PC-3 (cell line): ENCODE measurements at regions not wholly inside any gene's neighbourhood (a gene's known extent, or its start where the extent isn't known, plus 50 kb on each side); places are given as distances from the start of the nearest gene placed in this dataset.

ENCODE experiments used
- ATAC-seq: fragments of 200-7000 bp; cut with Tn5 transposase; 2 replicates; pipeline ENCODE4 v1.9.1; 2020; ENCODE audit warnings: mild to moderate bottlenecking, moderate library complexity
- BruUV-seq: library from RNA; stranded (reverse); fragments of 400-500 nt; replicated peaks from 2 replicates; lab custom pipeline; 2021; lab: Mats Ljungman, UMichigan
- CTCF ChIA-PET: fragments of 300-600 bp; sonication (Branson Sonifier 250); formaldehyde crosslinking; loops from one replicate; lab custom pipeline; 2022; ENCODE audit warnings: antibody characterized with exemption; lab: Charles Lee
- POLR2A ChIA-PET: fragments of 300-600 bp; sonication (Branson Sonifier 250); formaldehyde crosslinking; loops from one replicate; lab custom pipeline; 2022; ENCODE audit warnings: antibody characterized with exemption; ENCODE audit not compliant: unreplicated experiment; lab: Charles Lee
- DNase-seq: peaks from one replicate; pipeline ENCODE4 v3.0.0-alpha.2; 2015
- H2AFZ ChIP-seq: fragments of 300-600 bp; sonication (generic); 2 replicates; pipeline ENCODE4 v1.6.0; 2016; ENCODE audit warnings: antibody characterized with exemption, low read length
- H3F3A ChIP-seq: fragments of 300-600 bp; sonication (generic); one replicate; pipeline ENCODE4 v1.6.0; 2017; ENCODE audit warnings: antibody characterized with exemption, low read length, control low read depth, mild to moderate bottlenecking; ENCODE audit not compliant: unreplicated experiment
- H3K27ac ChIP-seq: fragments of 300-600 bp; sonication (generic); 2 replicates; pipeline ENCODE4 v1.5.1; 2016; ENCODE audit warnings: mild to moderate bottlenecking, low read length
- H3K27me3 ChIP-seq: fragments of 300-600 bp; sonication (generic); 2 replicates; pipeline ENCODE4 v1.6.1; 2016; ENCODE audit warnings: low read length, mixed read lengths
- H3K36me3 ChIP-seq: fragments of 300-600 bp; sonication (generic); 2 replicates; pipeline ENCODE4 v1.6.1; 2016; ENCODE audit warnings: low read depth, mixed run types, low read length, mixed read lengths
- H3K4me1 ChIP-seq: fragments of 300-600 bp; sonication (generic); 2 replicates; pipeline ENCODE4 v1.5.1; 2016; ENCODE audit warnings: low read length; ENCODE audit not compliant: insufficient read depth
- H3K4me2 ChIP-seq: fragments of 300-600 bp; sonication (generic); 2 replicates; pipeline ENCODE4 v1.6.0; 2016; ENCODE audit warnings: low read length
- H3K4me3 ChIP-seq: fragments of 300-600 bp; sonication (generic); 2 replicates; pipeline ENCODE4 v1.5.1; 2016; ENCODE audit warnings: mild to moderate bottlenecking, low read length, mixed read lengths
- H3K79me2 ChIP-seq: fragments of 300-600 bp; sonication (generic); 2 replicates; pipeline ENCODE4 v1.6.1; 2017; ENCODE audit warnings: low read length, mixed read lengths
- H3K9ac ChIP-seq: fragments of 300-600 bp; sonication (generic); 2 replicates; pipeline ENCODE4 v1.6.0; 2016; ENCODE audit warnings: mild to moderate bottlenecking, low read length
- H3K9me2 ChIP-seq: fragments of 300-600 bp; sonication (generic); replicated peaks from 2 replicates; pipeline ENCODE4 v1.6.1; 2016; ENCODE audit warnings: mixed run types, low read length, mixed read lengths
- H3K9me3 ChIP-seq: fragments of 300-600 bp; sonication (generic); 2 replicates; pipeline ENCODE4 v1.6.1; 2016; ENCODE audit warnings: low read length, mixed read lengths
- H4K20me1 ChIP-seq: fragments of 300-600 bp; sonication (generic); 2 replicates; pipeline ENCODE4 v1.6.1; 2016; ENCODE audit warnings: low read length, mixed read lengths
- EZH2 ChIP-seq: fragments of 300-600 bp; sonication (generic); IDR thresholded peaks from one replicate; pipeline ENCODE4 v1.6.1; 2017; ENCODE audit warnings: antibody characterized with exemption, mild to moderate bottlenecking, low read length; ENCODE audit not compliant: unreplicated experiment
- EZH2phosphoT487 ChIP-seq: fragments of 300-600 bp; sonication (generic); IDR thresholded peaks from 2 replicates; pipeline ENCODE4 v1.6.1; 2018; ENCODE audit warnings: mild to moderate bottlenecking, antibody characterized with exemption, low read length, borderline replicate concordance
- intact Hi-C: fragments of 100-400 bp; cut with micrococcal nuclease; formaldehyde crosslinking; loops from 2 replicates; pipeline ENCODE4 v1.9.0; 2023
- TF ChIP-seq, protein P1 (sequence below): fragments of 300-600 bp; sonication (generic); conservative IDR thresholded peaks from 2 replicates; pipeline ENCODE4 v1.5.1; 2017; ENCODE audit warnings: antibody characterized with exemption, low read depth, mild to moderate bottlenecking, low read length

DNA sequence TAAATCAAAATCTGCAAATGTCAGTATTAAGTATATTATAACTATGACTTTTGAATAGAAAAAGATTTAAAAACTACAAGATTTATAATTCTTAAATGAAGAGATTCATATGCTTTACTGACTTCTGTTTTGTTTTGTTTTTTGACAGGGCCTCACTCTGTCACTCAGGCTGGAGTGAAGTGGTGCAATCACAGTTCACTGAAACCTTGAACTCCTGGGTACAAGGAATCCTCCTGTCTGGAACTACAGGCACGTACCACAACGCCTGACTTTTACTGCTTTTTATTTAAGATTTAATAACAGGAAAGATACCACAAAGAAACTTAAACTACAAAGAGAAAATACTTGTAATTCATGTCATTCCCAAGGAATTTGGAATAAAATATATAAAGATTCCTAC, 940.2 kb upstream of the CITED2 start:
- TF ChIP-seq EZH2: no peak
- TF ChIP-seq EZH2phosphoT487: no peak
- TF ChIP-seq, protein P1, sequence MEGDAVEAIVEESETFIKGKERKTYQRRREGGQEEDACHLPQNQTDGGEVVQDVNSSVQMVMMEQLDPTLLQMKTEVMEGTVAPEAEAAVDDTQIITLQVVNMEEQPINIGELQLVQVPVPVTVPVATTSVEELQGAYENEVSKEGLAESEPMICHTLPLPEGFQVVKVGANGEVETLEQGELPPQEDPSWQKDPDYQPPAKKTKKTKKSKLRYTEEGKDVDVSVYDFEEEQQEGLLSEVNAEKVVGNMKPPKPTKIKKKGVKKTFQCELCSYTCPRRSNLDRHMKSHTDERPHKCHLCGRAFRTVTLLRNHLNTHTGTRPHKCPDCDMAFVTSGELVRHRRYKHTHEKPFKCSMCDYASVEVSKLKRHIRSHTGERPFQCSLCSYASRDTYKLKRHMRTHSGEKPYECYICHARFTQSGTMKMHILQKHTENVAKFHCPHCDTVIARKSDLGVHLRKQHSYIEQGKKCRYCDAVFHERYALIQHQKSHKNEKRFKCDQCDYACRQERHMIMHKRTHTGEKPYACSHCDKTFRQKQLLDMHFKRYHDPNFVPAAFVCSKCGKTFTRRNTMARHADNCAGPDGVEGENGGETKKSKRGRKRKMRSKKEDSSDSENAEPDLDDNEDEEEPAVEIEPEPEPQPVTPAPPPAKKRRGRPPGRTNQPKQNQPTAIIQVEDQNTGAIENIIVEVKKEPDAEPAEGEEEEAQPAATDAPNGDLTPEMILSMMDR: no peak
- no peak overlapping the region for H3K4me3 ChIP-seq
- no peak overlapping the region for H3K9ac ChIP-seq
- H3K9me2 ChIP-seq: no peaks in the 10 kb centered on the region
- no peak overlapping the region for H2AFZ ChIP-seq
- DNase-seq (no peak), ATAC-seq (no peak)
- intact Hi-C loops: no loop called here
- CTCF ChIA-PET: interaction anchor here (0.6 kb wide), 1 partner anchor 607 kb away, joined by 5 read pairs; no protein-coding TSS in a partner anchor
- H4K20me1 ChIP-seq: no peaks in the 10 kb centered on the region
- no TSS peak for BruUV-seq
- H3K4me1 ChIP-seq: 0 out of 2 replicates have a peak, but pooled peaks cover 3% of the 10 kb centered on the region
- no peaks in the 10 kb centered on the region for H3K27me3 ChIP-seq
- no peak overlapping the region for H3K27ac ChIP-seq
- no peaks in the 10 kb centered on the region for H3K79me2 ChIP-seq
- H3F3A ChIP-seq: no peaks in the 10 kb centered on the region
- H3K4me2 ChIP-seq: no peak overlapping the region
- H3K36me3 ChIP-seq: no peaks in the 10 kb centered on the region
- POLR2A ChIA-PET: no interaction called here
- H3K9me3 ChIP-seq: no peaks in the 10 kb centered on the region

- no peak for ATAC-seq
- Histone ChIP-seq H3K4me3 (no peak overlapping the region), H3K36me3 (no peaks in the 10 kb centered on the region), H3K9ac (no peak overlapping the region), H3K27ac (no peak overlapping the region), H4K20me1 (no peaks in the 10 kb centered on the region), H3F3A (no peaks in the 10 kb centered on the region), H3K79me2 (no peaks in the 10 kb centered on the region), H3K9me2 (no peaks in the 10 kb centered on the region), H2AFZ (no peak overlapping the region), H3K4me2 (no peak overlapping the region), H3K9me3 (no peaks in the 10 kb centered on the region), H3K4me1 (no peaks in the 10 kb centered on the region), H3K27me3 (no peaks in the 10 kb centered on the region)
- no peak for DNase-seq
- ChIA-PET CTCF (no interaction called here), POLR2A (no interaction called here)
- TF ChIP-seq EZH2 (no peak), EZH2phosphoT487 (no peak)
- TF ChIP-seq, protein P1: no peak
- intact Hi-C loops: no loop called here
- no TSS peak for BruUV-seq
These were observed 936.7 kb upstream of the CITED2 start for GRCh38 chr6:140311146-140311545.

GRCh38 chr6:140303218-140303949, 928.9 kb upstream of the CITED2 start:
- CTCF ChIA-PET: no interaction called here
- no peaks in the 10 kb centered on the region for H4K20me1 ChIP-seq
- no peaks in the 10 kb centered on the region for H3K4me1 ChIP-seq
- H3K4me2 ChIP-seq: no peak overlapping the region
- TF ChIP-seq, protein P1: no peak
- TF ChIP-seq EZH2 (no peak), EZH2phosphoT487 (no peak)
- BruUV-seq: no TSS peak
- no peak overlapping the region for H3K27ac ChIP-seq
- H3K79me2 ChIP-seq: no peaks in the 10 kb centered on the region
- H2AFZ ChIP-seq: no peak overlapping the region
- no peaks in the 10 kb centered on the region for H3K36me3 ChIP-seq
- intact Hi-C loops: no loop called here
- no peaks in the 10 kb centered on the region for H3K9me2 ChIP-seq
- no peak for DNase-seq
- H3K27me3 ChIP-seq: no peaks in the 10 kb centered on the region
- H3F3A ChIP-seq: no peaks in the 10 kb centered on the region
- no peak overlapping the region for H3K4me3 ChIP-seq
- POLR2A ChIA-PET: no interaction called here
- no peak overlapping the region for H3K9ac ChIP-seq
- H3K9me3 ChIP-seq: no peaks in the 10 kb centered on the region
- no peak for ATAC-seq
